CD14-positive monocyte (primary cell): ENCODE measurements at regions not wholly inside any gene's neighbourhood (a gene's known extent, or its start where the extent isn't known, plus 50 kb on each side); places are given as distances from the start of the nearest gene placed in this dataset.

Experiments used
- DNase-seq, 3 donors: peaks; one replicate each; pipeline ENCODE4 v3.0.0-alpha.2; 2011 to 2022
- H2AFZ ChIP-seq: 2 replicates; pipeline ENCODE4 v1.6.0; 2012; ENCODE audit warnings: mild to moderate bottlenecking, low read depth, low read length, inconsistent platforms; ENCODE audit not compliant: insufficient read depth, poor library complexity, severe bottlenecking
- H3K27ac ChIP-seq, 2 donors: 1 replicate in 1 of 2; 2 replicates in 1 of 2; pipeline ENCODE4 v1.5.1; 2012 to 2013; ENCODE audit warnings: low read length in 2 of 2, control low read depth in 1 of 2, inconsistent platforms in 1 of 2, low read depth in 1 of 2, mild to moderate bottlenecking in 1 of 2
- H3K27me3 ChIP-seq, 2 donors: one replicate each; pipeline versions ENCODE4 v1.6.0 to v1.6.1; 2011 to 2013; ENCODE audit warnings: low read length in 2 of 2; ENCODE audit not compliant: control insufficient read depth in 2 of 2, insufficient read depth in 2 of 2
- H3K36me3 ChIP-seq, 2 donors: replicated peaks in 1 of 2; 1 replicate in 1 of 2; 2 replicates in 1 of 2; pipeline versions ENCODE4 v1.5.1 to v1.6.1; 2012 to 2013; ENCODE audit warnings: low read length in 2 of 2, control low read depth in 1 of 2, inconsistent platforms in 1 of 2, mild to moderate bottlenecking in 1 of 2; ENCODE audit not compliant: insufficient read depth in 2 of 2, control insufficient read depth in 1 of 2
- H3K4me1 ChIP-seq, 2 donors: 1 replicate in 1 of 2; 2 replicates in 1 of 2; pipeline versions ENCODE4 v1.5.1 to v1.6.1; 2012 to 2013; ENCODE audit warnings: low read length in 2 of 2, control low read depth in 1 of 2, inconsistent platforms in 1 of 2, mild to moderate bottlenecking in 1 of 2, moderate library complexity in 1 of 2; ENCODE audit not compliant: insufficient read depth in 2 of 2, control insufficient read depth in 1 of 2
- H3K4me2 ChIP-seq: replicated peaks from 2 replicates; pipeline ENCODE3; 2012; ENCODE audit warnings: low read length, moderate library complexity, mild to moderate bottlenecking; ENCODE audit not compliant: poor library complexity, severe bottlenecking; ENCODE audit errors: extremely low read depth
- H3K4me3 ChIP-seq, 3 experiments: fragments of 200-600 bp in 1 of 3; sonication (generic) in 1 of 3; replicated peaks in 1 of 3; 1 replicate in 2 of 3; 2 replicates in 1 of 3; pipeline ENCODE4 v1.5.1; 2011 to 2013; ENCODE audit warnings: low read length in 3 of 3, mild to moderate bottlenecking in 3 of 3, control low read depth in 2 of 3, low read depth in 2 of 3, inconsistent platforms in 1 of 3, moderate library complexity in 1 of 3
- H3K79me2 ChIP-seq: 2 replicates; pipeline ENCODE4 v1.6.0; 2012; ENCODE audit warnings: mild to moderate bottlenecking, control low read depth, inconsistent platforms, low read length, moderate library complexity; ENCODE audit not compliant: insufficient read depth
- H3K9ac ChIP-seq: 2 replicates; pipeline ENCODE4 v1.6.0; 2017; ENCODE audit warnings: low read length, mild to moderate bottlenecking; ENCODE audit not compliant: insufficient read depth, poor library complexity, severe bottlenecking
- H3K9me3 ChIP-seq, 2 donors: replicated peaks in 1 of 2; 1 replicate in 1 of 2; 2 replicates in 1 of 2; pipeline versions ENCODE4 v1.5.1 to v1.6.1; 2012 to 2013; ENCODE audit warnings: low read length in 2 of 2, control low read depth in 1 of 2; ENCODE audit not compliant: control insufficient read depth in 1 of 2, insufficient read depth in 1 of 2
- H4K20me1 ChIP-seq: 2 replicates; pipeline ENCODE4 v1.6.0; 2012; ENCODE audit warnings: mild to moderate bottlenecking, low read length, control low read depth, moderate library complexity; ENCODE audit not compliant: insufficient read depth
- H3K27ac Mint-ChIP-seq, 7 donors: one replicate each; pipeline ENCODE4 v1.8.0; 2020; ENCODE audit warnings: mild to moderate bottlenecking in 7 of 7, mixed read lengths in 7 of 7, moderate library complexity in 6 of 7, inconsistent platforms in 2 of 7
- H3K27me3 Mint-ChIP-seq, 3 donors: one replicate each; pipeline ENCODE4 v1.8.0; 2021 to 2022; ENCODE audit warnings: low read depth in 3 of 3, mild to moderate bottlenecking in 3 of 3, mixed read lengths in 3 of 3, moderate library complexity in 3 of 3, inconsistent platforms in 1 of 3
- H3K36me3 Mint-ChIP-seq, 2 donors: one replicate each; pipeline ENCODE4 v1.8.0; 2020; ENCODE audit warnings: mixed read lengths in 2 of 2, inconsistent platforms in 1 of 2, mild to moderate bottlenecking in 1 of 2
- H3K4me1 Mint-ChIP-seq: one replicate; pipeline ENCODE4 v1.8.0; 2020; ENCODE audit warnings: mild to moderate bottlenecking, mixed read lengths
- H3K4me3 Mint-ChIP-seq, 2 donors: one replicate each; pipeline ENCODE4 v1.8.0; 2020; ENCODE audit warnings: mild to moderate bottlenecking in 2 of 2, mixed read lengths in 2 of 2, moderate library complexity in 1 of 2
- H3K9me3 Mint-ChIP-seq, 7 donors: one replicate each; pipeline ENCODE4 v1.8.0; 2020 to 2022; ENCODE audit warnings: mixed read lengths in 7 of 7, mild to moderate bottlenecking in 6 of 7, moderate library complexity in 6 of 7, inconsistent platforms in 2 of 7
- WGBS: methylation state at CpG from one replicate; pipeline ENCODE4 v1.1.5; 2013; ENCODE audit warnings: missing lambda C conversion rate; ENCODE audit not compliant: insufficient coverage; 5-methylcytosine and 5-hydroxymethylcytosine counted together
- intact Hi-C, 2 donors: fragments of 100-400 bp; cut with micrococcal nuclease; formaldehyde crosslinking; loops; one replicate each; pipeline versions ENCODE4 v1.15.0 to v1.15.1; 2023
- TF ChIP-seq, protein P1 (sequence below): fragments of 200-600 bp; IDR thresholded peaks from one replicate; pipeline ENCODE4 v1.8.0; 2022; ENCODE audit warnings: antibody characterized with exemption, mild to moderate bottlenecking

- 100% methylated on average over 1 of the region's 5 CpGs for WGBS
- Histone ChIP-seq H3K27ac (no peak overlapping the region), H3K36me3 (no peaks in the 10 kb centered on the region), H4K20me1 (no peaks in the 10 kb centered on the region), H3K9ac (no peak overlapping the region), H3K79me2 (no peaks in the 10 kb centered on the region), H2AFZ (no peak overlapping the region), H3K4me2 (no peak overlapping the region), H3K4me1 (no peaks in the 10 kb centered on the region), H3K9me3 (no peaks in the 10 kb centered on the region), H3K27me3 (no peaks in the 10 kb centered on the region), H3K4me3 (no peak overlapping the region)
- H3K27me3 Mint-ChIP-seq = peaks cover 0 to 1% (median 0%) of the 10 kb centered on the region in 3 donors
- H3K36me3 Mint-ChIP-seq = no peaks in the 10 kb centered on the region
- TF ChIP-seq, protein P1, sequence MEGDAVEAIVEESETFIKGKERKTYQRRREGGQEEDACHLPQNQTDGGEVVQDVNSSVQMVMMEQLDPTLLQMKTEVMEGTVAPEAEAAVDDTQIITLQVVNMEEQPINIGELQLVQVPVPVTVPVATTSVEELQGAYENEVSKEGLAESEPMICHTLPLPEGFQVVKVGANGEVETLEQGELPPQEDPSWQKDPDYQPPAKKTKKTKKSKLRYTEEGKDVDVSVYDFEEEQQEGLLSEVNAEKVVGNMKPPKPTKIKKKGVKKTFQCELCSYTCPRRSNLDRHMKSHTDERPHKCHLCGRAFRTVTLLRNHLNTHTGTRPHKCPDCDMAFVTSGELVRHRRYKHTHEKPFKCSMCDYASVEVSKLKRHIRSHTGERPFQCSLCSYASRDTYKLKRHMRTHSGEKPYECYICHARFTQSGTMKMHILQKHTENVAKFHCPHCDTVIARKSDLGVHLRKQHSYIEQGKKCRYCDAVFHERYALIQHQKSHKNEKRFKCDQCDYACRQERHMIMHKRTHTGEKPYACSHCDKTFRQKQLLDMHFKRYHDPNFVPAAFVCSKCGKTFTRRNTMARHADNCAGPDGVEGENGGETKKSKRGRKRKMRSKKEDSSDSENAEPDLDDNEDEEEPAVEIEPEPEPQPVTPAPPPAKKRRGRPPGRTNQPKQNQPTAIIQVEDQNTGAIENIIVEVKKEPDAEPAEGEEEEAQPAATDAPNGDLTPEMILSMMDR = no peak
- H3K4me1 Mint-ChIP-seq = no peaks in the 10 kb centered on the region
- peak overlapping the region in 1 of 7 donors; percentile 16 for H3K27ac Mint-ChIP-seq
- no peaks in the 10 kb centered on the region for H3K9me3 Mint-ChIP-seq
- intact Hi-C loops = loop anchor here (5.0 to 10.0 kb wide), 3 partner anchors 167 to 329 kb away; partner anchors contain the start of gene EEPD1 (in 1 of the 2)
- no peak overlapping the region for H3K4me3 Mint-ChIP-seq
- no peak for DNase-seq
Measured at GRCh38 chr7:35988105-35988504, 164.9 kb upstream of the EEPD1 start.

DNA sequence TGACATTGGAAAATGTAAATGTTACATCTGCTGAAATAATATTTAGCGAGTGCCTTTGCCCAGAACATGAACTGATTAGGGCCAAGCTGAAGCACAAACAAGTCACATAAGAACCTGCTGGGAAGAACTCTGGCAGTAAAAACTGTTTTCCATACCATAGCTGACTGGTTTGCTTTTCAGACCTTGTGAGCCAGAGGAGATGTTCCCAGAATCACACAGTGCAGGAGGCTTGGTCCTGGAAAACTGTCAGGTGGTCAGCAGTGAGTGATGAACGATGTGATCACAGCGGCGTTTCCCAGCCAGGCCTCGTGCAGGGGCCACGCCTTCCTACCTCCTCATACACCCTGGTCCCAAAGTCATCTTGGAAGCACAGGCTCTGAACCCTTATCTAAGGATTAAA lies 164.2 kb upstream of the EEPD1 start:
- no peaks in the 10 kb centered on the region for H3K9me3 ChIP-seq
- no peaks in the 10 kb centered on the region for H3K79me2 ChIP-seq
- H3K27ac Mint-ChIP-seq = no peak overlapping the region
- no peaks in the 10 kb centered on the region for H3K36me3 ChIP-seq
- 87% methylated on average over 3 of the region's 6 CpGs for WGBS
- H3K27ac ChIP-seq = no peak overlapping the region
- no peaks in the 10 kb centered on the region for H3K9me3 Mint-ChIP-seq
- H3K4me3 ChIP-seq = no peak overlapping the region
- no peak overlapping the region for H3K4me3 Mint-ChIP-seq
- H3K4me1 Mint-ChIP-seq = no peaks in the 10 kb centered on the region
- peaks cover 0 to 1% (median 0%) of the 10 kb centered on the region in 3 donors for H3K27me3 Mint-ChIP-seq
- H3K4me2 ChIP-seq = no peak overlapping the region
- no peaks in the 10 kb centered on the region for H3K27me3 ChIP-seq
- TF ChIP-seq, protein P1 = no peak
- no peak for DNase-seq
- H3K36me3 Mint-ChIP-seq = no peaks in the 10 kb centered on the region
- H2AFZ ChIP-seq = no peak overlapping the region
- intact Hi-C loops = loop anchor here (5.0 to 10.0 kb wide), 3 partner anchors 166 to 328 kb away; partner anchors contain the start of gene EEPD1 (in 1 of the 2)
- no peaks in the 10 kb centered on the region for H3K4me1 ChIP-seq
- H4K20me1 ChIP-seq = no peaks in the 10 kb centered on the region
- no peak overlapping the region for H3K9ac ChIP-seq
